HFFc6 (cell line): ENCODE measurements at regions not wholly inside any gene's neighbourhood (a gene's known extent, or its start where the extent isn't known, plus 50 kb on each side); places are given as distances from the start of the nearest gene placed in this dataset.

Experiments used
- DNase-seq: peaks from one replicate; pipeline ENCODE4 v3.0.0-alpha.2; 2018
- H3K27ac Mint-ChIP-seq: 2 replicates; pipeline ENCODE4 v1.8.0; 2020; ENCODE audit warnings: mild to moderate bottlenecking, mixed read lengths
- H3K27me3 Mint-ChIP-seq: 2 replicates; pipeline ENCODE4 v1.8.0; 2021; ENCODE audit warnings: mild to moderate bottlenecking, moderate library complexity, mixed read lengths; ENCODE audit not compliant: insufficient read depth
- H3K36me3 Mint-ChIP-seq: 2 replicates; pipeline ENCODE4 v1.8.0; 2021; ENCODE audit warnings: low read depth, mixed read lengths
- H3K4me1 Mint-ChIP-seq: 2 replicates; pipeline ENCODE4 v1.8.0; 2020; ENCODE audit warnings: low read depth, mixed read lengths
- H3K4me3 Mint-ChIP-seq: 2 replicates; pipeline ENCODE4 v1.8.0; 2020; ENCODE audit warnings: mild to moderate bottlenecking, moderate library complexity, mixed read lengths
- H3K9me3 Mint-ChIP-seq: 2 replicates; pipeline ENCODE4 v1.8.0; 2020; ENCODE audit warnings: mild to moderate bottlenecking, mixed read lengths
- TF ChIP-seq, protein P1 (sequence below): fragments of 200-600 bp; sonication (generic); IDR thresholded peaks from 2 replicates; pipeline ENCODE4 v1.5.0; 2021; ENCODE audit warnings: antibody characterized with exemption, mild to moderate bottlenecking

DNA sequence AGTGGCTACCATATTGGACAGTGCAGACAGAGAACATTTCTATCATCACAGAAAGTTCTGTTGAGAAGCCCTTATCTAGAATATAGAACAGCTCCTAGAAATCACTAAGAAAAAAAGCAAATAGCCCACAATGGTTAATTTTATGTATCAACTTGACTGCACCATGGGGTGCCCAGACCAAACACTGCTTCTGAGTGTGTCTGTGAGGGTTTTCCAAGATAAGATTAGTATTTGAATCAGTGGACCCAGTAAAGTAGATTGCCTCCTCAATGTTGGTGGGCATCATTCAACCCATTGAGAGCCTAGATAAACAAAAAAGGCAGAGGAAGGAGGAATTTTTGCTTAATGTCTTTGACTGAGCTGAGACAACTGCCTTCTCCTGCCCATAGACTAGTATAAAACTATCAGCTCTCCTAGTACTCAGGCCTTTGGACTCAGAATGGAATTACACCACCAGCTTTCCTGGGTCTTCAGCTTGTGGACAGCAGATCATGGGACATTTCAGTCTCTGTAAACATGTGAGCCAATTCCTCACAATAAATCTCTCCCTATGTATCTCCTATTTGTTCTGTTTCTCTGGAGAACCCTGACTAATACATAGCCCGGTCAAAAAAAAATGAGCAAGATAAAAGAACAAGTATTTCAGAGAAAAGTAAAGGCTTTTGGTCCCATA lies 55.9 kb upstream of the OXTR start:
- Mint-ChIP-seq H3K36me3 (peaks cover 48% of the 10 kb centered on the region), H3K27me3 (no peaks in the 10 kb centered on the region; the same call in 1 of the 2 replicates), H3K9me3 (peaks cover 25% of the 10 kb centered on the region), H3K4me3 (no peak overlapping the region), H3K4me1 (peaks cover 43% of the 10 kb centered on the region), H3K27ac (no peak overlapping the region)
- TF ChIP-seq, protein P1, sequence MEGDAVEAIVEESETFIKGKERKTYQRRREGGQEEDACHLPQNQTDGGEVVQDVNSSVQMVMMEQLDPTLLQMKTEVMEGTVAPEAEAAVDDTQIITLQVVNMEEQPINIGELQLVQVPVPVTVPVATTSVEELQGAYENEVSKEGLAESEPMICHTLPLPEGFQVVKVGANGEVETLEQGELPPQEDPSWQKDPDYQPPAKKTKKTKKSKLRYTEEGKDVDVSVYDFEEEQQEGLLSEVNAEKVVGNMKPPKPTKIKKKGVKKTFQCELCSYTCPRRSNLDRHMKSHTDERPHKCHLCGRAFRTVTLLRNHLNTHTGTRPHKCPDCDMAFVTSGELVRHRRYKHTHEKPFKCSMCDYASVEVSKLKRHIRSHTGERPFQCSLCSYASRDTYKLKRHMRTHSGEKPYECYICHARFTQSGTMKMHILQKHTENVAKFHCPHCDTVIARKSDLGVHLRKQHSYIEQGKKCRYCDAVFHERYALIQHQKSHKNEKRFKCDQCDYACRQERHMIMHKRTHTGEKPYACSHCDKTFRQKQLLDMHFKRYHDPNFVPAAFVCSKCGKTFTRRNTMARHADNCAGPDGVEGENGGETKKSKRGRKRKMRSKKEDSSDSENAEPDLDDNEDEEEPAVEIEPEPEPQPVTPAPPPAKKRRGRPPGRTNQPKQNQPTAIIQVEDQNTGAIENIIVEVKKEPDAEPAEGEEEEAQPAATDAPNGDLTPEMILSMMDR: no peak
- DNase-seq: no peak

DNA sequence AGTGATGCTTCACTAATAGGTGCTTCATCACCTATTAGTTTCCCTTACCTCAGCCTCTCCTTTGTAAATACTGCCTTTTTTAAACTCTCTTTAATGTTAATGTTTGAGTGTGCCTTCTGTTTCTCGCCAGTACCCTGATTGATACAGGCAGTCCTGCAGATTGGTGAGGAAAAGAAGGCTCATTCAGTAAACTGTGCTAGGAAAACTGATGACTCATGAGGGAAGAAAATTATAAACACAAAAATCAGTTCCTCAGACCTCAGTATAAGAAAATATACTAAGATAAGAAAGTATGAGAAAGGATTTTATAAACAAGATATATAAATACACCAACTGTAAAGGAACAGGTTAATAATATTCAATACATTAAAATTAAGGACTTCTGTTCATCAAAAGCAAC lies 54.8 kb upstream of the OXTR start:
- Mint-ChIP-seq H3K27ac (peak overlapping the region; percentile 66), H3K4me3 (peak overlapping the region; percentile 8; the same call in 1 of the 2 replicates), H3K4me1 (peaks cover 43% of the 10 kb centered on the region), H3K36me3 (peaks cover 53% of the 10 kb centered on the region), H3K9me3 (peaks cover 35% of the 10 kb centered on the region), H3K27me3 (no peaks in the 10 kb centered on the region; the same call in 1 of the 2 replicates)
- no peak for DNase-seq
- TF ChIP-seq, protein P1: no peak

DNA sequence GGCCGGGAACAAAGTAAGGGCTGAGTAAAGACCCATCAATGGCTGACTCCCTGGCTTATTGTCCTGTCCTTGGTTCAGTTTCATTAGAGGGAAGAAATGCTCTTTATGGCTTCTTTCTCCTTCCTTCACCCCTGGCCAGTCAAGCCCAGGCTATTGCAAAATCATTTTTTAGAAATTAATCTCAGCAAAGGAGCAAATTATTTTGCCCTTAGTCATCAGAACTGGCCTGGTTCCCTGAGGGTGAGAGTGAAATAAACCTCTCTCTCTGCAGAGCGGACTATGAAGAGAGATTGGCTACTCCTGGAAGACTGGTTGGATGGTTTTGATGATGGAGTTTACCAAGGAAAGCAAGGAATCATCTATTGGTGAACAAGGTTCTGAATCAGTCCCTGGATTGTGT lies 52.7 kb upstream of the OXTR start:
- H3K27ac Mint-ChIP-seq: peak overlapping the region; percentile 62
- DNase-seq: peak; percentile 83
- H3K4me3 Mint-ChIP-seq: peak overlapping the region; percentile 25; the same call in 1 of the 2 replicates
- no peaks in the 10 kb centered on the region; the same call in 1 of the 2 replicates for H3K27me3 Mint-ChIP-seq
- H3K36me3 Mint-ChIP-seq: peaks cover 67% of the 10 kb centered on the region
- TF ChIP-seq, protein P1: no peak
- peaks cover 48% of the 10 kb centered on the region for H3K4me1 Mint-ChIP-seq
- H3K9me3 Mint-ChIP-seq: peaks cover 47% of the 10 kb centered on the region
